ENCODE measurements at regions not wholly inside any gene's neighbourhood (a gene's known extent, or its start where the extent isn't known, plus 50 kb on each side); places are given as distances from the start of the nearest gene placed in this dataset.
"Not testable (repeated sequence)": the region's sequence is repeated elsewhere in the genome, so short reads cannot be mapped to it uniquely, and the experiment has no call there.

- Histone ChIP-seq H3K27ac (ENCODE audit: low read depth, low read length) (no peak overlapping the region), H3K4me3 (ENCODE audit: low read length) (no peak overlapping the region), H3K36me3 (ENCODE audit: control insufficient read depth, insufficient read depth, low read length) (no peaks in the 10 kb centered on the region), H3K9ac (ENCODE audit: low read length) (no peak overlapping the region), H3K4me1 (ENCODE audit: control insufficient read depth, insufficient read depth, low read length) (no peaks in the 10 kb centered on the region), H3K27me3 (ENCODE audit: control insufficient read depth, insufficient read depth, low read length) (no peaks in the 10 kb centered on the region)
Observed at GRCh38 chr14:38001501-38001900, 206.2 kb upstream of the SSTR1 start.

- Histone ChIP-seq H3K27ac (ENCODE audit: low read depth, low read length) (no peak overlapping the region), H3K9ac (ENCODE audit: low read length) (no peak overlapping the region), H3K4me3 (ENCODE audit: low read length) (no peak overlapping the region), H3K27me3 (ENCODE audit: control insufficient read depth, insufficient read depth, low read length) (no peaks in the 10 kb centered on the region), H3K4me1 (ENCODE audit: control insufficient read depth, insufficient read depth, low read length) (no peaks in the 10 kb centered on the region), H3K36me3 (ENCODE audit: control insufficient read depth, insufficient read depth, low read length) (no peaks in the 10 kb centered on the region)
Observed at GRCh38 chr14:38003746-38004609, 203.7 kb upstream of the SSTR1 start.

- no peak overlapping the region for H3K27ac ChIP-seq (ENCODE audit: low read depth, low read length)
- H3K4me1 ChIP-seq (ENCODE audit: control insufficient read depth, insufficient read depth, low read length): no peaks in the 10 kb centered on the region
- no peak overlapping the region for H3K9ac ChIP-seq (ENCODE audit: low read length)
- no peak overlapping the region for H3K4me3 ChIP-seq (ENCODE audit: low read length)
- no peaks in the 10 kb centered on the region for H3K36me3 ChIP-seq (ENCODE audit: control insufficient read depth, insufficient read depth, low read length)
- no peaks in the 10 kb centered on the region for H3K27me3 ChIP-seq (ENCODE audit: control insufficient read depth, insufficient read depth, low read length)
Observed at GRCh38 chr14:38004610-38004879, 203.2 kb upstream of the SSTR1 start.

GRCh38 chr14:38011156-38011555 lies 196.5 kb upstream of the SSTR1 start:
- not testable (repeated sequence) for H3K27me3 ChIP-seq (ENCODE audit: control insufficient read depth, insufficient read depth, low read length); H3K9ac ChIP-seq (ENCODE audit: low read length); H3K4me3 ChIP-seq (ENCODE audit: low read length); H3K27ac ChIP-seq (ENCODE audit: low read depth, low read length); H3K36me3 ChIP-seq (ENCODE audit: control insufficient read depth, insufficient read depth, low read length); H3K4me1 ChIP-seq (ENCODE audit: control insufficient read depth, insufficient read depth, low read length)

- Histone ChIP-seq H3K27ac (ENCODE audit: low read depth, low read length) (no peak overlapping the region), H3K36me3 (ENCODE audit: control insufficient read depth, insufficient read depth, low read length) (no peaks in the 10 kb centered on the region), H3K27me3 (ENCODE audit: control insufficient read depth, insufficient read depth, low read length) (no peaks in the 10 kb centered on the region), H3K9ac (ENCODE audit: low read length) (no peak overlapping the region), H3K4me3 (ENCODE audit: low read length) (no peak overlapping the region), H3K4me1 (ENCODE audit: control insufficient read depth, insufficient read depth, low read length) (no peaks in the 10 kb centered on the region)
Observed at GRCh38 chr14:38012056-38012455, 195.6 kb upstream of the SSTR1 start.

- H3K27me3 ChIP-seq (ENCODE audit: control insufficient read depth, insufficient read depth, low read length): no peaks in the 10 kb centered on the region
- no peak overlapping the region for H3K27ac ChIP-seq (ENCODE audit: low read depth, low read length)
- no peaks in the 10 kb centered on the region for H3K4me1 ChIP-seq (ENCODE audit: control insufficient read depth, insufficient read depth, low read length)
- H3K9ac ChIP-seq (ENCODE audit: low read length): no peak overlapping the region
- no peak overlapping the region for H3K4me3 ChIP-seq (ENCODE audit: low read length)
- no peaks in the 10 kb centered on the region for H3K36me3 ChIP-seq (ENCODE audit: control insufficient read depth, insufficient read depth, low read length)
Observed at GRCh38 chr14:38016497-38016896, 191.2 kb upstream of the SSTR1 start.

GRCh38 chr14:38021861-38022260 lies 185.8 kb upstream of the SSTR1 start:
- Histone ChIP-seq H3K9ac (ENCODE audit: low read length) (no peak overlapping the region), H3K4me3 (ENCODE audit: low read length) (no peak overlapping the region), H3K4me1 (ENCODE audit: control insufficient read depth, insufficient read depth, low read length) (no peaks in the 10 kb centered on the region), H3K27me3 (ENCODE audit: control insufficient read depth, insufficient read depth, low read length) (no peaks in the 10 kb centered on the region), H3K27ac (ENCODE audit: low read depth, low read length) (no peak overlapping the region), H3K36me3 (ENCODE audit: control insufficient read depth, insufficient read depth, low read length) (no peaks in the 10 kb centered on the region)

GRCh38 chr14:38022775-38023174 lies 184.9 kb upstream of the SSTR1 start:
- H3K4me1 ChIP-seq (ENCODE audit: control insufficient read depth, insufficient read depth, low read length): no peaks in the 10 kb centered on the region
- H3K9ac ChIP-seq (ENCODE audit: low read length): no peak overlapping the region
- H3K27me3 ChIP-seq (ENCODE audit: control insufficient read depth, insufficient read depth, low read length): no peaks in the 10 kb centered on the region
- H3K27ac ChIP-seq (ENCODE audit: low read depth, low read length): no peak overlapping the region
- no peaks in the 10 kb centered on the region for H3K36me3 ChIP-seq (ENCODE audit: control insufficient read depth, insufficient read depth, low read length)
- no peak overlapping the region for H3K4me3 ChIP-seq (ENCODE audit: low read length)

- Histone ChIP-seq H3K27me3 (ENCODE audit: control insufficient read depth, insufficient read depth, low read length) (no peaks in the 10 kb centered on the region), H3K9ac (ENCODE audit: low read length) (no peak overlapping the region), H3K36me3 (ENCODE audit: control insufficient read depth, insufficient read depth, low read length) (no peaks in the 10 kb centered on the region), H3K4me3 (ENCODE audit: low read length) (no peak overlapping the region), H3K4me1 (ENCODE audit: control insufficient read depth, insufficient read depth, low read length) (no peaks in the 10 kb centered on the region), H3K27ac (ENCODE audit: low read depth, low read length) (no peak overlapping the region)
Observed at GRCh38 chr14:38038171-38038570, 169.5 kb upstream of the SSTR1 start.

- no peaks in the 10 kb centered on the region for H3K36me3 ChIP-seq (ENCODE audit: control insufficient read depth, insufficient read depth, low read length)
- H3K4me3 ChIP-seq (ENCODE audit: low read length): no peak overlapping the region
- no peak overlapping the region for H3K27ac ChIP-seq (ENCODE audit: low read depth, low read length)
- no peaks in the 10 kb centered on the region for H3K27me3 ChIP-seq (ENCODE audit: control insufficient read depth, insufficient read depth, low read length)
- no peaks in the 10 kb centered on the region for H3K4me1 ChIP-seq (ENCODE audit: control insufficient read depth, insufficient read depth, low read length)
- H3K9ac ChIP-seq (ENCODE audit: low read length): no peak overlapping the region
Observed at GRCh38 chr14:38038986-38039385, 168.7 kb upstream of the SSTR1 start.

- Histone ChIP-seq H3K9ac (ENCODE audit: low read length) (no peak overlapping the region), H3K27me3 (ENCODE audit: control insufficient read depth, insufficient read depth, low read length) (no peaks in the 10 kb centered on the region), H3K36me3 (ENCODE audit: control insufficient read depth, insufficient read depth, low read length) (no peaks in the 10 kb centered on the region), H3K27ac (ENCODE audit: low read depth, low read length) (no peak overlapping the region), H3K4me1 (ENCODE audit: control insufficient read depth, insufficient read depth, low read length) (no peaks in the 10 kb centered on the region), H3K4me3 (ENCODE audit: low read length) (no peak overlapping the region)
Observed at GRCh38 chr14:38039496-38039895, 168.2 kb upstream of the SSTR1 start.

GRCh38 chr14:38040411-38040810 lies 167.3 kb upstream of the SSTR1 start:
- H3K27me3 ChIP-seq (ENCODE audit: control insufficient read depth, insufficient read depth, low read length): no peaks in the 10 kb centered on the region
- H3K27ac ChIP-seq (ENCODE audit: low read depth, low read length): no peak overlapping the region
- H3K4me1 ChIP-seq (ENCODE audit: control insufficient read depth, insufficient read depth, low read length): no peaks in the 10 kb centered on the region

GRCh38 chr14:38042322-38042721 lies 165.4 kb upstream of the SSTR1 start:
- Histone ChIP-seq H3K36me3 (ENCODE audit: control insufficient read depth, insufficient read depth, low read length) (no peaks in the 10 kb centered on the region), H3K9ac (ENCODE audit: low read length) (no peak overlapping the region), H3K4me3 (ENCODE audit: low read length) (no peak overlapping the region), H3K27ac (ENCODE audit: low read depth, low read length) (no peak overlapping the region), H3K4me1 (ENCODE audit: control insufficient read depth, insufficient read depth, low read length) (no peaks in the 10 kb centered on the region), H3K27me3 (ENCODE audit: control insufficient read depth, insufficient read depth, low read length) (no peaks in the 10 kb centered on the region)

More at GRCh38 chr14:38040411-38040810, 167.3 kb upstream of the SSTR1 start:
- no peaks in the 10 kb centered on the region for H3K36me3 ChIP-seq (ENCODE audit: control insufficient read depth, insufficient read depth, low read length)
- no peak overlapping the region for H3K4me3 ChIP-seq (ENCODE audit: low read length)
- H3K9ac ChIP-seq (ENCODE audit: low read length): no peak overlapping the region

Measured in rectal smooth muscle tissue (tissue), 1 donor.